VCaP (cell line): ENCODE measurements at regions not wholly inside any gene's neighbourhood (a gene's known extent, or its start where the extent isn't known, plus 50 kb on each side); places are given as distances from the start of the nearest gene placed in this dataset.

Experiments used
- H3K27ac ChIP-seq: fragments of 450-650 bp; 2 replicates; pipeline ENCODE4 v1.5.1; 2017
- TF ChIP-seq, protein P1 (sequence below): fragments of 450-650 bp; conservative IDR thresholded peaks from 2 replicates; pipeline ENCODE4 v1.5.1; 2017; ENCODE audit warnings: mild to moderate bottlenecking, moderate library complexity

- H3K27ac ChIP-seq: peak overlapping the region; percentile 71
- TF ChIP-seq, protein P1, sequence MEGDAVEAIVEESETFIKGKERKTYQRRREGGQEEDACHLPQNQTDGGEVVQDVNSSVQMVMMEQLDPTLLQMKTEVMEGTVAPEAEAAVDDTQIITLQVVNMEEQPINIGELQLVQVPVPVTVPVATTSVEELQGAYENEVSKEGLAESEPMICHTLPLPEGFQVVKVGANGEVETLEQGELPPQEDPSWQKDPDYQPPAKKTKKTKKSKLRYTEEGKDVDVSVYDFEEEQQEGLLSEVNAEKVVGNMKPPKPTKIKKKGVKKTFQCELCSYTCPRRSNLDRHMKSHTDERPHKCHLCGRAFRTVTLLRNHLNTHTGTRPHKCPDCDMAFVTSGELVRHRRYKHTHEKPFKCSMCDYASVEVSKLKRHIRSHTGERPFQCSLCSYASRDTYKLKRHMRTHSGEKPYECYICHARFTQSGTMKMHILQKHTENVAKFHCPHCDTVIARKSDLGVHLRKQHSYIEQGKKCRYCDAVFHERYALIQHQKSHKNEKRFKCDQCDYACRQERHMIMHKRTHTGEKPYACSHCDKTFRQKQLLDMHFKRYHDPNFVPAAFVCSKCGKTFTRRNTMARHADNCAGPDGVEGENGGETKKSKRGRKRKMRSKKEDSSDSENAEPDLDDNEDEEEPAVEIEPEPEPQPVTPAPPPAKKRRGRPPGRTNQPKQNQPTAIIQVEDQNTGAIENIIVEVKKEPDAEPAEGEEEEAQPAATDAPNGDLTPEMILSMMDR: no peak; the same call in 1 of the 2 replicates
These were observed 222.7 kb upstream of the CIBAR2 start for GRCh38 chr16:85334718-85335583.

DNA sequence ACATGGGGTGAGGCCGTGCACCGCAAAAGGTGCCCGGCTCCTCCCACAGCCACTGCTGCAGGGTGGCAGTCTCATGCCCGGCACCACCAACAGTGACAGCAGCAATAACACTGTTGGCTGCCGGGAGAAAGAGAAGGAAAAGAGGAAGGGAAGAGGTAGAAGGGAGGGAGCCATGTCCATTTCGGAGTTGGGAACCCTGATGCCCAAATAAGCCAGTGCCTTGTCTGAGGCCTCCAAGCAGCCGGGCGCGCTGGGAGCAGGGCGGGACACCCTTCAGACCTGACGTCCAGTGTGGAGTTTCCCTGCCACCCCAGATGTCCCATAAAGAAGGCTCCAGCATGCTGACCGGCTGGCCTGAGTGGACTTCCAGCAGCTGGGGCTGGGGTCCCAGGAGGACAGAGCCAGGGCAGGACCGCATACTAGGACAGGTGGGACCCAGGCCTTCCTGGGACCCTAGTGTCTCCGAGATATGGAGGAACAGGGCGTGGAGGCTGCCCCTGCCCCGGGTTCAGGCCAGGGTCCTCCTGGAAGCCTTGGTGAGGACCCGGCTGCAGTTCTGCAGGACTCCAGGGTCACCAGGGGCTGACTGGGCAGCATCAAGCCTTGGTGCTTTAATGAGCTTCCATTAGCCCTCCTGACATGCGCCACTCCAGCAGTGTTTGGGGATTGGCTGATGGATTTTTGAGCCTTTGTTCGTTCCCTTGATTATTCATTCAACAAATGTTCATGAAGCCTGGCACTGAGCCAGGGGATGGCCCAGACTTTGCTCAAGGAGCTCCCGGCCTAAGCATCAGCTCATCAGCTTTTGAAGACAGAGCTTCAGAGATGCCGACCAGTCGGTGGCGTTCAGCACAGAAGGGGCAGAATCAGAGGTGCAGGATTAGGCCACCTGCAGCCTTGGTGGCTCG, 223.6 kb upstream of the CIBAR2 start:
- TF ChIP-seq, protein P1: no peak
- peak overlapping the region; percentile 71 for H3K27ac ChIP-seq

- TF ChIP-seq, protein P1: no peak
These were observed 225.8 kb upstream of the CIBAR2 start for GRCh38 chr16:85337910-85338637.

DNA sequence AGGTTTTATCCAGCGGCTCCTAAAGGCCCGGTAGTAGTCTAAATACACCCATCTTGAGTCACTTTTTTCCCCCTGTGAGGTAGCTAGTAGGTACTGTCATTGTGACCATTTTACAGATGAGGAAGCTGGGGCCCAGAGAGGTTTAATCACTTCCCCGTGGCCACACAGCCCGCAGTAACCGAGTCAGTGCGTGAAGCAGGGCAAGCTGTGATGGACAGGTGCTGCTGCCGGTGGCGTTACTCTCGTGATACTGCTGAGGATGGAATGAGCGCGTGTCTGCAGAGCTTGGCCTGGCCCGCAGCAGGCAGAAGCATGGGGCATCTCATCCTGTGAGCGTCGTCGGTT, 226.3 kb upstream of the CIBAR2 start:
- TF ChIP-seq, protein P1: no peak

More at GRCh38 chr16:85337910-85338637, 225.8 kb upstream of the CIBAR2 start:
- H3K27ac ChIP-seq: no peak overlapping the region

GRCh38 chr16:85338989-85339685, 226.9 kb upstream of the CIBAR2 start:
- TF ChIP-seq, protein P1: no peak
- H3K27ac ChIP-seq: no peak overlapping the region

More for the DNA sequence above, 226.3 kb upstream of the CIBAR2 start:
- H3K27ac ChIP-seq: no peak overlapping the region

DNA sequence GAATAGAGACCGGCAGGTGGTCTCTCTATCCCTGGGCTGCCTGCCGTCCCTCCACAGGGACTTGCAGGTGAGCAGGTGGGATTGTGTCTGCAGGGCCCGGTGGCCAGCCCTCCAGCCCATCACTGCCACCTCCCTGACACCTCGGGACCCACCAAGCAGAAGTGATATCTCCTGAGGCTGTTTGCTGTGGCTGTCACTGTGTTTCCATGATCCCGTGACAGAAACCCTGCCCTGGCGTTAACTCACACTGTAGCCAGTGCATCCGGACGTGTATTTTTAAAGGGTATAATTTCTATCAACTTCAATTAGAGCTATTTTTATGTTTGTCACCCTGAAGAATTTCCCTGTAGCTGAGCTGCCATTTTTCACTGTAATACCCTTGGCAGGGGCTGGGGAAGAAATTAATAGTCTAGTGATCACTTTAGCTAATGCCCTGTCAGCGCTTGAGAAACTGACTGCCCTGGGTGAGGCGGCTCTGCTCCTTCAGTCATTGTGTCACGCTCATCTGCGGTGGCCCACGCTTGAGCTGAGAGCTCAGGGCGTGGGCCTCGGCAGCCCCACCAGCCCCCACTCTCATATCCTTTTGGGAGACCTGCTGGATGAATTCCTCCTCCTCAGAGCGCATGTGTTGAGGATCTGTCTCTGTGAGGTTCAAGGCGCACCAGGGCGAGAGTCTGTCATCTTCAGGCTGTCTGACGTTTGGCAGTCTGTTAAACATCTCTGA, 229.9 kb upstream of the CIBAR2 start:
- H3K27ac ChIP-seq: no peak overlapping the region

More for the DNA sequence above, 229.9 kb upstream of the CIBAR2 start:
- TF ChIP-seq, protein P1: no peak
